HG03135 (cell line): ENCODE measurements at regions not wholly inside any gene's neighbourhood (a gene's known extent, or its start where the extent isn't known, plus 50 kb on each side); places are given as distances from the start of the nearest gene placed in this dataset.
"Not testable (repeated sequence)": the region's sequence is repeated elsewhere in the genome, so short reads cannot be mapped to it uniquely, and the experiment has no call there.

Source experiments
- ATAC-seq: cut with Tn5 transposase; IDR thresholded peaks from one replicate; pipeline ENCODE4 v1.9.1; 2021; ENCODE audit warnings: mild to moderate bottlenecking, moderate library complexity; ENCODE audit not compliant: unreplicated experiment

DNA sequence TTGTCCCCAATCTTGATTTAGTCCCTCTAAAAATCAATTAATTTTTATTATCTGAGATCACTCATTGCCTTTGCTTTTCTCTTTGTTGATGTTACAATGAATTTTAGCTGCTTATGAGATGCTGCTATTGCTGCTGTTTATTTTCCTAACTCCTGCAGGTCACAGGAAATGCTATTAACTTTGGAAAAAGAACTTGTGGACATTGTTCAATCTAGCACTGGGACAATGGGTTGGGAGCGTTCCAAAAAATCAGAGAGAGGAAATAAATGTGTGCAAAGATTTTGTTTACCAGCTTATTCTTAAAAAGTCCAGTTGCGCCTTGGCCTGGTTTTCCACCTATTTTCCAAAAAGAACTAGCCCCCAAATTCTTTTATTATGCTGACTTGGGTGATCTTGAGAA, 268.3 kb downstream of the PTH2R start:
- ATAC-seq, result no peak

DNA sequence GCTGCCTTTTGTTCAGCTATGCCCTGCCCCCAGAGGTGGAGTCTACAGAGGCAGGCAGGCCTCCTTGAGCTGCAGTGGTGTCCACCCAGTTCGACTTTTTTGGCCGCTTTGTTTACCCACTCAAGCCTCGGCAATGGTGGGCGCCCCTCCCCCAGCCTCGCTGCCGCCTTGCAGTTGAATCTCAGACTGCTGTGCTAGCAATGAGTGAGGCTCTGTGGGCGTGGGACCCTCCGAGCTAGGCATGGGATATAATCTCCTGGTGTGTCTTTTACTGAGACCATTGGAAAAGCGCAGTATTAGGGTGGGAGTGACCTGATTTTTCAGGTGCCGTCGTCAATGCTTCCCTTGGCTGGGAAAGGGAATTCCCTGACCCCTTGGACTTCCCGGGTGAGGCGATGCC, 279.3 kb downstream of the PTH2R start:
- not testable (repeated sequence) for ATAC-seq

DNA sequence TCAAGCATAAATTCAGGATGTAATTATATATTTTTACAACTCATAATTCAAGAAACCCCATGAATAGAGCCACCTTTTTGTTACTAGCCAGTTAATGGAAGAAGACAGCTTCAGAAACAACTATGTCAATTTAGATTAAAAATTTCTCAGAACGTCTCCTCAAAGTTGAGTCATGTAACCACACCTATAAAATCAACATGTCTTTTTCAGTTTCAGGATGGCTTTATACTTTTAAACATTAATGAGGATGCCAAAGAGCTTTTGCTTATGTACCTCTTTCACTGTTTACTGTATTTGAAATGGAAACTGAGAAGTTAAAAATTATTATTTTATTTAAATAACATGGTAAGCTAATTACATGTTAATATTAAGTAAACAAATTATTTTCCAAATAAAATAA, 280.1 kb downstream of the PTH2R start:
- no peak for ATAC-seq

DNA sequence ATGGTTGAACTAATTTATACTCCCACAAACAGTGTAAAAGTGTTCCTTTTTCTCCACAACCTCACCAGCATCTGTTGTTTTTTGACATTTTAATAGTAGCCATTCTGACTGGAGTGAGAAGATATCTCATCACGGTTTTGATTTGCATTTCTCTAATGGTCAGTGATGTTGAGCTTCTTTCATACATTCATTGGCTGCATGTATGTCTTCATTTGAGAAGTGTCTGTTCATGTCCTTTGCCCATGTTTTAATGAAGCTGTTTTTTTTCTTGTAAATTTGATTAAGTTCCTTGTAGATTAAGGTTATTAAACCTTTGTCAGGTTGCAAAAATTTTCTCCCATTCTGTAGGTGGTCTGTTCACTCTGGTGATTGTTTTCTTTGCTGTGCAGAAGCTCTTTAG, 281.1 kb downstream of the PTH2R start:
- not testable (repeated sequence) for ATAC-seq

DNA sequence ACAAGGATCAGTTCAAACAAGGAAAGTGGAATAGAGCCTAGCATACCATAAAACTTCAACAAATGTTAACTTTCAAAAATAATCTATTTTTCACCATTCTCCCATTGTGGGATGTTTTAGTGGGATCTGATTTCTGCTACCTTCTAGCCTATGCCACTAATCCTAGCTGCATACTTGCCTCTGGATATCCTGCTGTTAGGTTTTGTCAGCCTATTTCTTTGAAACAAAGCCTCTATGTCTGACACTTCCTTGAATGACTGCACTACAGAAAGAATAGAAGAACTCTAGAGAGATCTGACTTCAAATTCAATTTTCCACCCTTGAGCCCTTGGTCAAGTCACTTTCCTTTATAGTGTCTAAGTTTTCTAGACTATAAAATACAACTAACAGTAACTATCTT, 291.5 kb downstream of the PTH2R start:
- ATAC-seq, result no peak

DNA sequence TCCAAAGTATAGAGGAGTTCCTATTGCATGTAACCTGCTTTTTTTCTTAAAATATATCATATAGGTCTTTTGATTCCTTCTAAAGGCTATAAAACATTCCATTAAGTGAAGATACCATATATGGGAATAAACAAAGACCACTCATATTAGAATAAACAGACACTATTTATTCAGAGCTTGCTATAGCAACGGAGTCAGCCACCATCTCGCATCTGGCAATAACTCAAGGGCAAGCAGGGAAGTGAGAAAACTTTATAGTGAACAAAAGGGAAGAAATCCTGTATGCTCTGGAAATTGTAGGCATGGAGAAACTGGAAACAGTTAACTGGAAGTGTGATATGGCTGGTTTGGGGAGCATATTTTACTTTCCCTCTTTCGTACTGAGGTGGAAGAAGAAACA, 301.9 kb downstream of the PTH2R start:
- ATAC-seq, result no peak

DNA sequence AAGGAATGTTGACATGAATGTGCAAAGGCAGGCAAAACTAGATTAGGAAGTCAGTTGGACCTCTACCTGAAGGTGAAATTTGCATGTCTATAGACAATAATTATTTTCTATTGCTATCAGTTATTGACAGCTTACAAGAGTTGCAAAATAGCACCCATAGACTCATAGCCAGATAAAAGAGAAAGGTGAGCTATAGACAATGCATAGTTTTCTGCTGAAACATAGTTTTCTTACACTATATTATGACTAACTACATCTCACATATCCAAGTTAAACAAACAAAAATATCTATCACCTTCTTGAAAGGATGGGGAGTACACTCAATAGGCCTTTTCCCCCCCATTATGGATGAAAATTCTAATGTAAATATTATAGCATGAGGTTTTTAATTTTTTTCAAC, 305.0 kb downstream of the PTH2R start:
- ATAC-seq, result no peak

DNA sequence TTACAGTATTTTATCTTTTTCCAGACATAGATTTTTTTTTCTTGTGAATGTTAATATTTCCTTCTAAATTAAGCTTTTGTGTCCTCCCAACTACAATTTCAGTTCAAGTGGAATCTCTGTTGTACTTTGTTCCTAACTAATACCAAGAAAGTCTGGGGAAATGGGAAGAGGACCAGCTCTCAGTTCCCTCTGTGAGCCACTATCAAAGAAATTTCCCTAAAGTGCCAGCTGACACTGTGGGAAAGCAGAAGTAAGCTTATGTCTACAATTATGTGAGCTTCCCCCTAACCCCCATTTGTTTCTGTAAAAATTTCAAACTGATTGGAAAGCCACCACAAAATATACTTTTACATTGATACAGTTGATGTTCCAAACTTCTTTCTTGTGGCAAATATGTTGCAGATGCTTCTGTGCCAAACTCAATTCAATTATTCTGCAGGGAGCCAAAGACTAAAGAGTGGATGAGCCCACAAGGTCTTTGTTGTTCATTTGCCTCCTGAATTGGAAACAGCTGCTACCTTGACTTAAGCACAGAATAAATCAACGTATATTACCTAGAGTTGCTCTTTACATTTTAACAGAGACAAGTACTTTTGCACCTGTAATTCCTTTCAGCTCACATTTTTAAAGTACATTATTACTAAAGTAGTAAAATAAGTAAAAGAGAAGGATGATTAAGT, 306.6 kb downstream of the PTH2R start:
- ATAC-seq, result no peak

- ATAC-seq, result no peak
Measured at GRCh38 chr2:208718828-208719227, 312.2 kb downstream of the PTH2R start.

- ATAC-seq, result no peak
Measured at GRCh38 chr2:208722731-208723130, 316.1 kb downstream of the PTH2R start.

DNA sequence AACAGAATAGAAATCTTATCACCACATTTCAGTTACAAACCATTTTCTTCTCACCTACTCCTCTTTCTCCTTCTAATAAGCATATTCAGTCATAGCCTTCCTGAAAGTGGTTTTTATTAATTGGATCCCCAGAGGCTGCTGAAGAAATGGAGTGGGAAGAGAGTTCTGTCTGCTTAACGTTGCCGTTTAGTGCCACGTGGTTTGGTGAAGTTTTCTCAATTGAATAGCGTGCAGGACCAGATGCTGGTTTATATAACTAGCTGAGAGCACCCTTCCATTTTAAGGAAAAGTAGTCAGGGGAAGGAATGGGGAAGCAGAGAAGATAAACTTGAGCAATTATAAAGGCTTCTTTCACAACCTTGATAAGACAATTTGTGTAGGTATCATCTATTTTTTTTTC, 318.7 kb downstream of the PTH2R start:
- no peak for ATAC-seq

- no peak for ATAC-seq
Measured at GRCh38 chr2:208726242-208726641, 319.6 kb downstream of the PTH2R start.

DNA sequence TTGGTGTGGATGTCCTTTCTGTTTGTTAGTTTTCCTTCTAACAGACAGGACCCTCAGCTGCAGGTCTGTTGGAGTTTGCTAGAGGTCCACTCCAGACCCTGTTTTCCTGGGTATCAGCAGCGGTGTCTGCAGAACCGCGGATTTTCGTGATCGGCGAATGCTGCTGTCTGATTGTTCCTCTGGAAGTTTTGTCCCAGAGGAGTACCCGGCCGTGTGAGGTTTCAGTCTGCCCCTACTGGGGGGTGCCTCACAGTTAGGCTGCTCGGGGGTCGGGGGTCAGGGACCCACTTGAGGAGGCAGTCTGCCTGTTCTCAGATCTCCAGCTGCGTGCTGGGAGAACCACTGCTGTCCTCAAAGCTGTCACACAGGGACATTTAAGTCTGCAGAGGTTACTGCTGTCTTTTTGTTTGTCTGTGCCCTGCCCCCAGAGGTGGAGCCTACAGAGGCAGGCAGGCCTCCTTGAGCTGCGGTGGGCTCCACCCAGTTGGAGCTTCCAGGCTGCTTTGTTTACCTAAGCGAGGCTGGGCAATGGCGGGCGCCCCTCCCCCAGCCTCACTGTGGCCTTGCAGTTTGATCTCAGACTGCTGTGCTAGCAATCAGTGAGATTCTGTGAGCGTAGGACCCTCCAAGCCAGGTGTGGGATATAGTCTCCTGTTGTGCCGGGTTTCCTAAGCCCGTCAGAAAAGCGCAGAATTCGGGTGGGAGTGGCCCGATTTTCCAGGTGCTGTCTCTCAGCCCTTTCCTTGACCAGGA, 345.2 kb downstream of the PTH2R start:
- not testable (repeated sequence) for ATAC-seq

- ATAC-seq, result no peak
Measured at GRCh38 chr2:208757364-208757763, 350.8 kb downstream of the PTH2R start.

DNA sequence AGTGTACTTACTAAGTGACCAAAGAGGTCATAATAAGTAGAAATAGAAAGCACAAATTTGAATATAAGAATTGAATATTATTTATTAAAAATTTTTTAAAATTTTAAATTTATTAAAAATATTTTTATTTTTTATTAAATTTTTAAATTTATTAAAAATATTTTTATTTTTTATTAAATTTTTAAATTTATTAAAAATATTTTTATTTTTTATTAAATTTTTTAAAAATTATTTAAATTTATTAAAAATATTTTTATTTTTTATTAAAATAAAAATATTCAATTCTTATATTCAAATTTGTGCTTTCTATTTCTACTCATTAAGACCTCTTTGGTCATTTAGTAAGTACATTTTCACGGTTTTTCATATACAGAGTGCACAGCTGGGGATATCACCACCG, 366.5 kb downstream of the PTH2R start:
- not testable (repeated sequence) for ATAC-seq

- no peak for ATAC-seq
Measured at GRCh38 chr2:208781166-208781565, 374.6 kb downstream of the PTH2R start.

GRCh38 chr2:208782097-208782496, 375.5 kb downstream of the PTH2R start:
- ATAC-seq, result no peak

GRCh38 chr2:208783184-208783583, 376.6 kb downstream of the PTH2R start:
- ATAC-seq, result no peak

DNA sequence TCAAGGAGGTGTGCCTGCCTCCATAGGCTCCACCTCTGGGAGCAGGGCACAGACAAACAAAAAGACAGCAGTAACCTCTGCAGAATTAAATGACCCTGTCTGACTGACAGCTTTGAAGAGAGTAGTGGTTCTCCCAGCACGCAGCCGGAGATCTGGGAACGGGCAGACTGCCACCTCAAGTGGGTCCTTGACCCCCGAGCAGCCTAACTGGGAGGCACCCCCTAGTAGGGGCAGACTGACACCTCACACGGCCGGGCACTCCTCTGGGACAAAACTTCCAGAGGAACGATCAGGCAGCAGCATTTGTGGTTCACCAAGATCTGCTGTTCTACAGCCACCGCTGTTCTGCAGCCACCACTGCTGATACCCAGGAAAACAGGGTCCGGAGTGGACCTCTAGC, 378.2 kb downstream of the PTH2R start:
- ATAC-seq, result not testable (repeated sequence)

DNA sequence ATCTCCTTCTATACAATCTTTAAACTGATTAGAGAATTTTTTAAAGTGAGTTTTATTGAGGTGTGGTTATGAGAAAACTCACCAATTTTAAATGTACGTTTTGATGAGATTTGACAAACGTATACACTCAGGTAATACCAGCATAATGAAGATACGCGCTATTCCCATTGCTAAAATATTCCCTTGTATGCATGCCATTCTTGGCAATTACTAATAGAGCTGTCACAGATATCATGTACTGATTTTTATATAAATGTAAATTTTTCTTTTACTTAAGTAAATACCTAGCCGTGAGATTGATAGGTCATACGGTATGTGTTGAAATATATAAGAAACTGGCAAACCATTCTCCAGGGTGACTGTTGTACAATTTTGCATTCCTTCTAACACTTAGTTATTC, 384.7 kb downstream of the PTH2R start:
- ATAC-seq, result no peak

GRCh38 chr2:208792766-208793165, 386.2 kb downstream of the PTH2R start:
- ATAC-seq, result no peak

DNA sequence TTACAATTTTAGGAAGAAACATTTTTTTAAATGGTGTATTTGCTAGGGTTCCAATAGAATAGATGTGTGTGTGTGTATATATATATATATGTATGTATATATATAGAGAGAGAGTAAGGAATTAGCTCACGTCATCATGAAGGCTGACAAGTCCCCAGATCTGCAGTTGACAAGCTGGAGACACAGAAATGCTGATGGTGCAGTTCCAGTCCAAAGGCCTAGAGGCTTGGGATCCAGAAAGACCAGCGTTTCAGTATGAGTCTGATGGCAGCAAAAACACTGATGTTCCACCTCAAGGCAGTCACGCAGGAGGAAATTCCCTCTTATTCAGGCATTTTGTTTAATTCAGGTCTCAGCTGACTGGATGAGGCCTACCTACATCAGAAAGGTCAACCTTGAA, 386.8 kb downstream of the PTH2R start:
- no peak for ATAC-seq
